SK-N-SH (cell line): ENCODE measurements at regions not wholly inside any gene's neighbourhood (a gene's known extent, or its start where the extent isn't known, plus 50 kb on each side); places are given as distances from the start of the nearest gene placed in this dataset.

Experiments
- CTCF ChIA-PET: fragments of 300-600, 350-600 bp; formaldehyde crosslinking; extraction: SDS; loops from one replicate; lab custom pipeline; 2021; lab: Yijun Ruan, JAX
- POLR2A ChIA-PET: fragments of 350-600 bp; sonication (Branson Sonifier 250); formaldehyde crosslinking; extraction: SDS; loops from one replicate; lab custom pipeline; 2020; ENCODE audit warnings: antibody characterized with exemption, inconsistent platforms; lab: Yijun Ruan, JAX
- DNase-seq: peaks from one replicate; pipeline ENCODE4 v3.0.0; 2012
- H2AFZ ChIP-seq: fragments of 200-600 bp; sonication (generic); 2 replicates; pipeline ENCODE4 v1.8.1; 2016; ENCODE audit warnings: antibody characterized with exemption, mild to moderate bottlenecking, low read depth
- H3F3A ChIP-seq: fragments of 200-600 bp; sonication (generic); replicated peaks from 2 replicates; pipeline ENCODE3; 2016; ENCODE audit warnings: antibody characterized with exemption, mild to moderate bottlenecking; ENCODE audit not compliant: insufficient read depth
- H3K27ac ChIP-seq, 2 experiments: fragments of 200-500 bp in 1 of 2; fragments of 200-600 bp in 1 of 2; sonication (Bioruptor generic) in 1 of 2; sonication (generic), shearing (Covaris generic) in 1 of 2; 2 replicates each; pipeline versions ENCODE4 v1.5.1 to v1.6.1; 2014 to 2016; ENCODE audit warnings: low read depth in 2 of 2, inconsistent platforms in 1 of 2, low read length in 1 of 2, mild to moderate bottlenecking in 1 of 2, mixed read lengths in 1 of 2
- H3K27me3 ChIP-seq: fragments of 200-600 bp; sonication (generic), shearing (Covaris generic); 2 replicates; pipeline ENCODE4 v1.6.1; 2016; ENCODE audit warnings: mixed run types; ENCODE audit not compliant: insufficient read depth
- H3K36me3 ChIP-seq, 2 experiments: fragments of 200-500 bp in 1 of 2; fragments of 200-600 bp in 1 of 2; sonication (Bioruptor generic) in 1 of 2; sonication (generic) in 1 of 2; replicated peaks in 1 of 2; 2 replicates each; pipeline versions ENCODE3 to v1.5.1; 2014 to 2016; ENCODE audit warnings: low read length in 1 of 2, mild to moderate bottlenecking in 1 of 2; ENCODE audit not compliant: insufficient read depth in 2 of 2, control insufficient read depth in 1 of 2
- H3K4me1 ChIP-seq, 2 experiments: fragments of 200-500 bp in 1 of 2; fragments of 200-600 bp in 1 of 2; sonication (Bioruptor generic) in 1 of 2; sonication (generic), shearing (Covaris generic) in 1 of 2; 2 replicates each; pipeline versions ENCODE4 v1.5.1 to v1.6.1; 2014 to 2016; ENCODE audit warnings: low read depth in 1 of 2, low read length in 1 of 2, mixed run types in 1 of 2; ENCODE audit not compliant: insufficient read depth in 2 of 2, control insufficient read depth in 1 of 2
- H3K4me2 ChIP-seq: fragments of 200-600 bp; sonication (generic), shearing (Covaris generic); 2 replicates; pipeline ENCODE4 v1.6.1; 2017; ENCODE audit warnings: mixed run types
- H3K4me3 ChIP-seq, 2 experiments: fragments of 200-500 bp in 1 of 2; fragments of 200-600 bp in 1 of 2; sonication (Bioruptor generic) in 1 of 2; sonication (generic), shearing (Covaris generic) in 1 of 2; 2 replicates each; pipeline versions ENCODE4 v1.5.1 to v1.8.1; 2014 to 2016; ENCODE audit warnings: low read depth in 2 of 2, inconsistent platforms in 1 of 2, low read length in 1 of 2, mild to moderate bottlenecking in 1 of 2, mixed read lengths in 1 of 2, moderate library complexity in 1 of 2
- H3K79me2 ChIP-seq: fragments of 200-600 bp; sonication (generic); 2 replicates; pipeline ENCODE4 v1.8.1; 2017; ENCODE audit warnings: mild to moderate bottlenecking; ENCODE audit not compliant: insufficient read depth
- H3K9ac ChIP-seq: fragments of 200-600 bp; sonication (generic); 2 replicates; pipeline ENCODE4 v1.6.1; 2017; ENCODE audit warnings: mixed run types
- H3K9me2 ChIP-seq: fragments of 200-600 bp; sonication (generic); 2 replicates; pipeline ENCODE4 v1.6.1; 2017; ENCODE audit warnings: mixed run types
- H3K9me3 ChIP-seq: fragments of 200-600 bp; sonication (generic); 2 replicates; pipeline ENCODE4 v1.6.1; 2017; ENCODE audit warnings: mixed run types, mild to moderate bottlenecking, moderate library complexity
- H4K20me1 ChIP-seq: fragments of 200-600 bp; sonication (generic); 2 replicates; pipeline ENCODE4 v1.6.1; 2017; ENCODE audit warnings: mild to moderate bottlenecking, mixed run types; ENCODE audit not compliant: insufficient read depth
- CHD2 ChIP-seq: fragments of 150-350 bp; IDR thresholded peaks from 2 replicates; pipeline ENCODE4 v1.6.1; 2018; ENCODE audit warnings: low read length; ENCODE audit not compliant: partially characterized antibody
- ELF1 ChIP-seq: IDR thresholded peaks from 2 replicates; pipeline ENCODE4 v1.4.0; 2012
- EZH2phosphoT487 ChIP-seq: fragments of 200-600 bp; sonication (generic); IDR thresholded peaks from 2 replicates; pipeline ENCODE4 v1.6.1; 2017; ENCODE audit warnings: low read depth, mixed run types, mild to moderate bottlenecking, antibody characterized with exemption, moderate library complexity, borderline replicate concordance
- FOSL2 ChIP-seq: IDR thresholded peaks from 2 replicates; pipeline ENCODE4 v1.4.0; 2012; ENCODE audit warnings: low read depth, mild to moderate bottlenecking, moderate library complexity, borderline replicate concordance
- FOXJ3 ChIP-seq: sonication (generic); formaldehyde crosslinking; IDR thresholded peaks from 2 replicates; pipeline ENCODE4 v1.5.1; 2020; ENCODE audit warnings: mild to moderate bottlenecking, missing genetic modification reagents
- FOXM1 ChIP-seq: IDR thresholded peaks from 2 replicates; pipeline ENCODE4 v1.4.0; 2012; ENCODE audit warnings: low read depth, mild to moderate bottlenecking
- GABPA ChIP-seq: IDR thresholded peaks from 2 replicates; pipeline ENCODE4 v1.4.0; 2012; ENCODE audit warnings: low read depth, mild to moderate bottlenecking
- GATA2 ChIP-seq: sonication (generic); formaldehyde crosslinking; IDR thresholded peaks from 2 replicates; pipeline ENCODE4 v1.5.0; 2020; ENCODE audit warnings: mild to moderate bottlenecking, missing genetic modification reagents
- JUND ChIP-seq: IDR thresholded peaks from 2 replicates; pipeline ENCODE4 v1.4.0; 2012
- MEF2A ChIP-seq: IDR thresholded peaks from 2 replicates; pipeline ENCODE4 v1.4.0; 2012; ENCODE audit warnings: low read depth, borderline replicate concordance
- MXI1 ChIP-seq: IDR thresholded peaks from 2 replicates; pipeline ENCODE4 v1.6.1; 2012; ENCODE audit warnings: mild to moderate bottlenecking, low read depth, low read length, improper control_type of control experiment
- NFIC ChIP-seq: IDR thresholded peaks from 2 replicates; pipeline ENCODE4 v1.4.0; 2012; ENCODE audit warnings: borderline replicate concordance
- NRF1 ChIP-seq: IDR thresholded peaks from 2 replicates; pipeline ENCODE4 v1.6.1; 2012; ENCODE audit warnings: low read depth, mild to moderate bottlenecking, low read length
- PBX3 ChIP-seq: IDR thresholded peaks from 2 replicates; pipeline ENCODE4; 2012
- POLR2AphosphoS5 ChIP-seq: IDR thresholded peaks from 2 replicates; pipeline ENCODE4 v1.6.1; 2012; ENCODE audit warnings: low read depth, low read length
- RCOR1 ChIP-seq: fragments of 150-350 bp; IDR thresholded peaks from 2 replicates; pipeline ENCODE4 v1.6.1; 2017; ENCODE audit warnings: antibody characterized with exemption, low read length
- REST ChIP-seq: IDR thresholded peaks from 2 replicates; pipeline ENCODE4 v1.6.1; 2012; ENCODE audit warnings: mild to moderate bottlenecking, low read depth, low read length, moderate library complexity
- RXRA ChIP-seq: IDR thresholded peaks from 2 replicates; pipeline ENCODE4 v1.4.0; 2012; ENCODE audit warnings: low read depth, mild to moderate bottlenecking, borderline replicate concordance
- SMC3 ChIP-seq: IDR thresholded peaks from 2 replicates; pipeline ENCODE4 v1.6.1; 2012; ENCODE audit warnings: low read depth, low read length, improper control_type of control experiment
- USF2 ChIP-seq: fragments of 150-350 bp; IDR thresholded peaks from 2 replicates; pipeline ENCODE4 v1.6.1; 2017; ENCODE audit warnings: antibody characterized with exemption, low read length, low read depth, borderline replicate concordance
- YY1 ChIP-seq: IDR thresholded peaks from 2 replicates; pipeline ENCODE4 v1.4.0; 2012; ENCODE audit warnings: low read depth, mild to moderate bottlenecking
- ZBTB33 ChIP-seq: IDR thresholded peaks from 2 replicates; pipeline ENCODE4 v1.4.0; 2012; ENCODE audit warnings: low read depth, borderline replicate concordance
- WGBS: methylation state at CpG from one replicate; pipeline ENCODE4 v1.1.6; 2017; ENCODE audit warnings: low lambda C conversion rate; 5-methylcytosine and 5-hydroxymethylcytosine counted together

- TF ChIP-seq RCOR1 (no peak), MXI1 (no peak), JUND (no peak)
Observed at GRCh38 chr16:6956511-6956910, 376.1 kb upstream of the RBFOX1 start (continued).

GRCh38 chr16:6955303-6955702, 377.3 kb upstream of the RBFOX1 start:
- ChIA-PET CTCF (no interaction called here), POLR2A (no interaction called here)
- DNase-seq, result no peak
- Histone ChIP-seq H3K9me3 (no peaks in the 10 kb centered on the region), H3K9me2 (no peaks in the 10 kb centered on the region), H3K4me2 (no peak overlapping the region), H3K4me1 (no peaks in the 10 kb centered on the region), H3K4me3 (no peak overlapping the region), H3K27me3 (no peaks in the 10 kb centered on the region), H4K20me1 (no peaks in the 10 kb centered on the region), H3K27ac (no peak overlapping the region), H3K79me2 (no peaks in the 10 kb centered on the region), H3K36me3 (no peaks in the 10 kb centered on the region), H3K9ac (no peak overlapping the region), H3F3A (no peaks in the 10 kb centered on the region), H2AFZ (no peak overlapping the region)
- TF ChIP-seq FOSL2 (no peak), ZBTB33 (no peak), FOXM1 (no peak), GATA2 (CRISPR knock-in tag) (peak; percentile 50), POLR2AphosphoS5 (no peak)
- under 1% methylated on average over 3 of the region's 3 CpGs for WGBS

GRCh38 chr16:6949240-6949639, 383.4 kb upstream of the RBFOX1 start:
- Histone ChIP-seq H3K4me1 (no peaks in the 10 kb centered on the region), H3K9me3 (no peaks in the 10 kb centered on the region), H3K27ac (no peak overlapping the region), H3K4me2 (no peak overlapping the region), H3F3A (no peaks in the 10 kb centered on the region), H3K36me3 (no peaks in the 10 kb centered on the region), H3K9ac (no peak overlapping the region), H3K9me2 (no peaks in the 10 kb centered on the region), H4K20me1 (no peaks in the 10 kb centered on the region), H3K4me3 (no peak overlapping the region), H3K27me3 (no peaks in the 10 kb centered on the region), H2AFZ (no peak overlapping the region), H3K79me2 (no peaks in the 10 kb centered on the region)
- TF ChIP-seq RXRA, result no peak
- TF ChIP-seq NRF1, result no peak
- no peak for TF ChIP-seq ELF1
- no peak for TF ChIP-seq SMC3
- TF ChIP-seq NFIC, result no peak
- TF ChIP-seq YY1, result no peak
- no peak for TF ChIP-seq CHD2
- no peak for TF ChIP-seq PBX3
- TF ChIP-seq USF2, result no peak
- no peak for TF ChIP-seq GABPA
- TF ChIP-seq REST, result no peak
- TF ChIP-seq EZH2phosphoT487, result no peak
- TF ChIP-seq FOXJ3 (CRISPR knock-in tag), result no peak
- TF ChIP-seq MEF2A, result no peak
- TF ChIP-seq FOSL2, result no peak
- no peak for DNase-seq
- 22% methylated on average over 5 of the region's 5 CpGs for WGBS
- POLR2A ChIA-PET, result no interaction called here
- CTCF ChIA-PET, result no interaction called here
